ENCODE measurements at regions not wholly inside any gene's neighbourhood (a gene's known extent, or its start where the extent isn't known, plus 50 kb on each side); places are given as distances from the start of the nearest gene placed in this dataset.

DNA sequence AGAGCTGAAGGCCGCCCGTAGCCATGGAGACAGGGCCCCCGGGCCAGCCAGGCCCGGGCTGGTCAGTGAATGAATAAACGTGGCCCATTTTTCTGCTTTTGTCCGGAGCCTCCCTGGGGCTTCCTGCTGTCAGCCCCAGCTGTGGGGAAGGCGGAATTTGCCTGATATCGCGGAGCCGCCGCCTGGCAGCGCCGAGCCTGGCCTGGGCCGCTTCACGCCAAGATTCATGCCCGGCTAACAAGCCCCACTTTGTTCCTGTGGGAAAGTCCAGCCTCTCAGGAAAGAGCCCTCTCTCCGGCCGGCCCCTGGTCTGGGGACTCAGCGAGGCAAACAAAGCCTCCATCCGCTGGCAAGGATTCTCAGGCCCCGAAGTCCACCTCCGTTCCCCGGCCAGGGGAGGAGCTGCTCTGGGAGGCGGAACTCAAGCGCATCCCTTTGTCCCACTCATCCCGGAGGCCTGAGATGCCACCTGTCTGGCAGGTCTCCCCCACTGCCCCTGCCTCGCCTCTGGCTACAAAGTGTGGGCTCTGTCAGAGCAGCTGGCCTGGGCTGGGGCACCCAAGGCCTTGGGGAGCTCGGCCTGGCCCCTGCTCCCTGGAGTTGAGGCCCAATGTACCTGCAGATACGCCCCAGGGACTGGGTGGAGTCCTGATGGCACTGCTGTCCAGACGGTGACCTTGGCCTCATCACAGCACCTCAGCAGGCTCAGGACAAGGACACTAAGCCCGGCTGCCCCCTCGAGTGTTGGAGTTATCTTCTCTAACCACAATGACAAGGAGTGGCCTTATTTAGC is 51.6 kb upstream of the SLC6A11 start:
- H3K9me3 ChIP-seq: no peaks in the 10 kb centered on the region
- TF ChIP-seq TAF1 (IDR thresholded peaks at IDR 0.05; ENCODE audit: borderline replicate concordance, low read depth, low read length) (no peak), SMC3 (IDR thresholded peaks at IDR 0.05; ENCODE audit: low read depth, low read length) (no peak), GABPA (IDR thresholded peaks at IDR 0.05; ENCODE audit: low read depth) (no peak), FOXJ3 (CRISPR knock-in tag; IDR thresholded peaks at IDR 0.05) (no peak), FOXM1 (IDR thresholded peaks at IDR 0.05; ENCODE audit: low read depth) (no peak), SIN3A (IDR thresholded peaks at IDR 0.05; ENCODE audit: borderline replicate concordance, low read depth, low read length) (no peak)
- TF ChIP-seq, protein P1, sequence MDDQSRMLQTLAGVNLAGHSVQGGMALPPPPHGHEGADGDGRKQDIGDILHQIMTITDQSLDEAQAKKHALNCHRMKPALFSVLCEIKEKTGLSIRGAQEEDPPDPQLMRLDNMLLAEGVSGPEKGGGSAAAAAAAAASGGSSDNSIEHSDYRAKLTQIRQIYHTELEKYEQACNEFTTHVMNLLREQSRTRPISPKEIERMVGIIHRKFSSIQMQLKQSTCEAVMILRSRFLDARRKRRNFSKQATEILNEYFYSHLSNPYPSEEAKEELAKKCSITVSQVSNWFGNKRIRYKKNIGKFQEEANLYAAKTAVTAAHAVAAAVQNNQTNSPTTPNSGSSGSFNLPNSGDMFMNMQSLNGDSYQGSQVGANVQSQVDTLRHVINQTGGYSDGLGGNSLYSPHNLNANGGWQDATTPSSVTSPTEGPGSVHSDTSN (IDR thresholded peaks at IDR 0.05): no peak
- TF ChIP-seq, protein P2, sequence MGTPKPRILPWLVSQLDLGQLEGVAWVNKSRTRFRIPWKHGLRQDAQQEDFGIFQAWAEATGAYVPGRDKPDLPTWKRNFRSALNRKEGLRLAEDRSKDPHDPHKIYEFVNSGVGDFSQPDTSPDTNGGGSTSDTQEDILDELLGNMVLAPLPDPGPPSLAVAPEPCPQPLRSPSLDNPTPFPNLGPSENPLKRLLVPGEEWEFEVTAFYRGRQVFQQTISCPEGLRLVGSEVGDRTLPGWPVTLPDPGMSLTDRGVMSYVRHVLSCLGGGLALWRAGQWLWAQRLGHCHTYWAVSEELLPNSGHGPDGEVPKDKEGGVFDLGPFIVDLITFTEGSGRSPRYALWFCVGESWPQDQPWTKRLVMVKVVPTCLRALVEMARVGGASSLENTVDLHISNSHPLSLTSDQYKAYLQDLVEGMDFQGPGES (IDR thresholded peaks at IDR 0.05; ENCODE audit: low read depth, low read length): no peak
- TF ChIP-seq, protein P3, sequence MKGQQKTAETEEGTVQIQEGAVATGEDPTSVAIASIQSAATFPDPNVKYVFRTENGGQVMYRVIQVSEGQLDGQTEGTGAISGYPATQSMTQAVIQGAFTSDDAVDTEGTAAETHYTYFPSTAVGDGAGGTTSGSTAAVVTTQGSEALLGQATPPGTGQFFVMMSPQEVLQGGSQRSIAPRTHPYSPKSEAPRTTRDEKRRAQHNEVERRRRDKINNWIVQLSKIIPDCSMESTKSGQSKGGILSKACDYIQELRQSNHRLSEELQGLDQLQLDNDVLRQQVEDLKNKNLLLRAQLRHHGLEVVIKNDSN (IDR thresholded peaks at IDR 0.05; ENCODE audit: borderline replicate concordance, low read depth): no peak
- H3K27me3 ChIP-seq (ENCODE audit: insufficient read depth): no peaks in the 10 kb centered on the region
- H3K4me2 ChIP-seq: no peak overlapping the region
- 27% methylated on average over 11 of the region's 32 CpGs for WGBS (ENCODE audit: low lambda C conversion rate)
- ChIA-PET POLR2A (no interaction called here), CTCF (interaction anchor here (3.4 to 12.7 kb wide), 2 partner anchors 26 to 296 kb away, joined by 10 to 152 read pairs; no protein-coding TSS in a partner anchor)
- DNase-seq: no peak
- no peak overlapping the region for H3K9ac ChIP-seq
- no peak overlapping the region for H2AFZ ChIP-seq (ENCODE audit: low read depth)
- H3K9me2 ChIP-seq: no peaks in the 10 kb centered on the region
- H3K27ac ChIP-seq (ENCODE audit: low read depth in 2 of 2, low read length in 1 of 2): no peak overlapping the region
- no peak overlapping the region for H3K4me3 ChIP-seq (ENCODE audit: low read depth in 2 of 2, low read length in 1 of 2)
- no peaks in the 10 kb centered on the region for H3K36me3 ChIP-seq (replicated peaks in 1 of 2; ENCODE audit: control insufficient read depth in 1 of 2, insufficient read depth in 2 of 2, low read length in 1 of 2)
- no peaks in the 10 kb centered on the region for H4K20me1 ChIP-seq (ENCODE audit: insufficient read depth)
- H3K4me1 ChIP-seq (ENCODE audit: control insufficient read depth in 1 of 2, insufficient read depth in 2 of 2, low read depth in 1 of 2, low read length in 1 of 2): no peaks in the 10 kb centered on the region
- no peaks in the 10 kb centered on the region for H3F3A ChIP-seq (replicated peaks; ENCODE audit: insufficient read depth)
- H3K79me2 ChIP-seq (ENCODE audit: insufficient read depth): no peaks in the 10 kb centered on the region

DNA sequence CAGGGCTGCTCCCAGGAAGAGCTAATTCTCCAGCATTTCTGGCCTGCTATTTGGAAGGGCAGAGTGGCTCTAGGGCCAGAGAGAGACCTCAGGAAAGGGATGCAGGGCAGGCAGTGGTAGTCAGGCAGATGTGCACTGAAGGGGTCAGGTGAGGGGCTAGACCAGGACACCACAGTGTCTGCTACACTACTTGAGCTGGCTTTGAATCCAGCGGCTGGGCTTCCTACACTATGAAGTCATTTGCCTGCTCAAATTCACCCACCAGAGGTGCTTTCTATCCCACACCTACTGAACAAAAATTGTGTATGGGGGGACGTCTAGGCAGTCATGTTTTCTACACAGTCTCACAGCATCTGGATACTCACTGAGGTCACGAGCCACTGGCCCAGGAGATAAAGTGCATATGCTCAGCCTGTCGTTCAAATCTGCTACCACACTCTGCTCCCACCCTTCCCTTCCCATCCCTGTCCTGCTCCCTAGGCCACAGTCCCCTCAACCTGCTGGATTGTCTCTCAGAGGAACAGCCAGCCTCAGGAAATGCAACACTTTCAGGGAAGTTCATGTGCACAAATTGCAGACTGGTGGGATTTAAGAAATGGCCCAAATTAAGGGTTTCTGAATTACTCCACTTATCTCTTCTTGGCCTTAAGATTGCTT is 49.9 kb upstream of the SLC6A11 start:
- Histone ChIP-seq H3K4me1 (ENCODE audit: control insufficient read depth in 1 of 2, insufficient read depth in 2 of 2, low read depth in 1 of 2, low read length in 1 of 2) (no peaks in the 10 kb centered on the region), H3K9me3 (no peaks in the 10 kb centered on the region), H3K36me3 (replicated peaks in 1 of 2; ENCODE audit: control insufficient read depth in 1 of 2, insufficient read depth in 2 of 2, low read length in 1 of 2) (no peaks in the 10 kb centered on the region), H3K27ac (ENCODE audit: low read depth in 2 of 2, low read length in 1 of 2) (no peak overlapping the region), H3K27me3 (ENCODE audit: insufficient read depth) (no peaks in the 10 kb centered on the region), H3K9me2 (no peaks in the 10 kb centered on the region), H3K79me2 (ENCODE audit: insufficient read depth) (no peaks in the 10 kb centered on the region), H3F3A (replicated peaks; ENCODE audit: insufficient read depth) (no peaks in the 10 kb centered on the region), H3K4me3 (ENCODE audit: low read depth in 2 of 2, low read length in 1 of 2) (no peak overlapping the region), H4K20me1 (ENCODE audit: insufficient read depth) (no peaks in the 10 kb centered on the region), H3K9ac (no peak overlapping the region), H2AFZ (ENCODE audit: low read depth) (no peak overlapping the region), H3K4me2 (no peak overlapping the region)
- TF ChIP-seq EZH2phosphoT487 (IDR thresholded peaks at IDR 0.05; ENCODE audit: borderline replicate concordance, low read depth) (no peak), FOXJ3 (CRISPR knock-in tag; IDR thresholded peaks at IDR 0.05) (no peak), JUND (IDR thresholded peaks at IDR 0.05) (no peak), TEAD4 (IDR thresholded peaks at IDR 0.05; ENCODE audit: borderline replicate concordance, insufficient read depth) (no peak), SMC3 (IDR thresholded peaks at IDR 0.05; ENCODE audit: low read depth, low read length) (no peak), POLR2AphosphoS5 (IDR thresholded peaks at IDR 0.05; ENCODE audit: low read depth, low read length) (no peak), YY1 (IDR thresholded peaks at IDR 0.05; ENCODE audit: low read depth) (no peak), RXRA (IDR thresholded peaks at IDR 0.05; ENCODE audit: borderline replicate concordance, low read depth) (no peak), GABPA (IDR thresholded peaks at IDR 0.05; ENCODE audit: low read depth) (no peak)
- TF ChIP-seq, protein P4, sequence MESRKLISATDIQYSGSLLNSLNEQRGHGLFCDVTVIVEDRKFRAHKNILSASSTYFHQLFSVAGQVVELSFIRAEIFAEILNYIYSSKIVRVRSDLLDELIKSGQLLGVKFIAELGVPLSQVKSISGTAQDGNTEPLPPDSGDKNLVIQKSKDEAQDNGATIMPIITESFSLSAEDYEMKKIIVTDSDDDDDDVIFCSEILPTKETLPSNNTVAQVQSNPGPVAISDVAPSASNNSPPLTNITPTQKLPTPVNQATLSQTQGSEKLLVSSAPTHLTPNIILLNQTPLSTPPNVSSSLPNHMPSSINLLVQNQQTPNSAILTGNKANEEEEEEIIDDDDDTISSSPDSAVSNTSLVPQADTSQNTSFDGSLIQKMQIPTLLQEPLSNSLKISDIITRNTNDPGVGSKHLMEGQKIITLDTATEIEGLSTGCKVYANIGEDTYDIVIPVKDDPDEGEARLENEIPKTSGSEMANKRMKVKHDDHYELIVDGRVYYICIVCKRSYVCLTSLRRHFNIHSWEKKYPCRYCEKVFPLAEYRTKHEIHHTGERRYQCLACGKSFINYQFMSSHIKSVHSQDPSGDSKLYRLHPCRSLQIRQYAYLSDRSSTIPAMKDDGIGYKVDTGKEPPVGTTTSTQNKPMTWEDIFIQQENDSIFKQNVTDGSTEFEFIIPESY (IDR thresholded peaks at IDR 0.05; ENCODE audit: borderline replicate concordance, low read depth): no peak
- ChIA-PET CTCF (interaction anchor here (0.8 to 12.7 kb wide), 8 partner anchors 8 to 294 kb away, joined by 3 to 152 read pairs (median 4); no protein-coding TSS in a partner anchor), POLR2A (no interaction called here)
- no peak for DNase-seq
- 14% methylated on average over 3 of the region's 4 CpGs for WGBS (ENCODE audit: low lambda C conversion rate)
